ENCODE measurements at regions not wholly inside any gene's neighbourhood (a gene's known extent, or its start where the extent isn't known, plus 50 kb on each side); places are given as distances from the start of the nearest gene placed in this dataset.

- H3K27ac ChIP-seq, result no peak overlapping the region
- no peak for DNase-seq (ENCODE audit: low spot score)
- TF ChIP-seq CTCF (IDR thresholded peaks at IDR 0.05), result no peak
- H3K4me3 ChIP-seq, result no peak overlapping the region
Observed at GRCh38 chr20:52667358-52667757, 304.8 kb upstream of the TSHZ2 start.

GRCh38 chr20:52665441-52665840 is 306.7 kb upstream of the TSHZ2 start:
- TF ChIP-seq CTCF (IDR thresholded peaks at IDR 0.05), result no peak
- no peak for DNase-seq (ENCODE audit: low spot score)
- Histone ChIP-seq H3K4me3 (no peak overlapping the region), H3K27ac (no peak overlapping the region)

GRCh38 chr20:52655395-52655794 is 316.8 kb upstream of the TSHZ2 start:
- no peak for TF ChIP-seq CTCF (IDR thresholded peaks at IDR 0.05)
- Histone ChIP-seq H3K4me3 (no peak overlapping the region), H3K27ac (no peak overlapping the region)
- DNase-seq (ENCODE audit: low spot score), result no peak

GRCh38 chr20:52654567-52654966 is 317.6 kb upstream of the TSHZ2 start:
- Histone ChIP-seq H3K4me3 (no peak overlapping the region), H3K27ac (no peak overlapping the region)
- TF ChIP-seq CTCF (IDR thresholded peaks at IDR 0.05), result no peak
- no peak for DNase-seq (ENCODE audit: low spot score)

- no peak for TF ChIP-seq CTCF (IDR thresholded peaks at IDR 0.05)
- DNase-seq (ENCODE audit: low spot score), result no peak
- H3K4me3 ChIP-seq, result no peak overlapping the region
- no peak overlapping the region for H3K27ac ChIP-seq
Observed at GRCh38 chr20:52652271-52652670, 319.9 kb upstream of the TSHZ2 start.

- no peak overlapping the region for H3K27ac ChIP-seq
- no peak overlapping the region for H3K4me3 ChIP-seq
- TF ChIP-seq CTCF (IDR thresholded peaks at IDR 0.05), result no peak
- no peak for DNase-seq (ENCODE audit: low spot score)
Observed at GRCh38 chr20:52649727-52650126, 322.4 kb upstream of the TSHZ2 start.

GRCh38 chr20:52645822-52646221 is 326.3 kb upstream of the TSHZ2 start:
- no peak for TF ChIP-seq CTCF (IDR thresholded peaks at IDR 0.05)
- no peak overlapping the region for H3K4me3 ChIP-seq
- DNase-seq (ENCODE audit: low spot score), result no peak
- H3K27ac ChIP-seq, result no peak overlapping the region

All from coronary artery (tissue), 2 donors.